Stimulated activated naive CD8-positive, alpha-beta T cell treated with anti-CD3 and anti-CD28 coated beads, Interleukin-15, Interleukin-2, amounts not matched to agents 100 ng/mL and 50 ng/mL, for 24 hours (primary cell): ENCODE measurements at regions not wholly inside any gene's neighbourhood (a gene's known extent, or its start where the extent isn't known, plus 50 kb on each side); places are given as distances from the start of the nearest gene placed in this dataset.
"Not testable (repeated sequence)": the region's sequence is repeated elsewhere in the genome, so short reads cannot be mapped to it uniquely, and the experiment has no call there.

ENCODE experiments used
- H3K27ac Mint-ChIP-seq: one replicate; pipeline ENCODE4 v1.8.0; 2021; ENCODE audit warnings: mild to moderate bottlenecking, mixed read lengths
- H3K27me3 Mint-ChIP-seq: one replicate; pipeline ENCODE4 v1.8.0; 2021; ENCODE audit warnings: mixed read lengths
- H3K36me3 Mint-ChIP-seq: one replicate; pipeline ENCODE4 v1.8.0; 2021; ENCODE audit warnings: low read depth, mixed read lengths
- H3K4me1 Mint-ChIP-seq: one replicate; pipeline ENCODE4 v1.8.0; 2021; ENCODE audit warnings: low read depth, mixed read lengths
- H3K4me3 Mint-ChIP-seq: one replicate; pipeline ENCODE4 v1.8.0; 2021; ENCODE audit warnings: mild to moderate bottlenecking, mixed read lengths
- H3K9me3 Mint-ChIP-seq: one replicate; pipeline ENCODE4 v1.8.0; 2021; ENCODE audit warnings: mixed read lengths

DNA sequence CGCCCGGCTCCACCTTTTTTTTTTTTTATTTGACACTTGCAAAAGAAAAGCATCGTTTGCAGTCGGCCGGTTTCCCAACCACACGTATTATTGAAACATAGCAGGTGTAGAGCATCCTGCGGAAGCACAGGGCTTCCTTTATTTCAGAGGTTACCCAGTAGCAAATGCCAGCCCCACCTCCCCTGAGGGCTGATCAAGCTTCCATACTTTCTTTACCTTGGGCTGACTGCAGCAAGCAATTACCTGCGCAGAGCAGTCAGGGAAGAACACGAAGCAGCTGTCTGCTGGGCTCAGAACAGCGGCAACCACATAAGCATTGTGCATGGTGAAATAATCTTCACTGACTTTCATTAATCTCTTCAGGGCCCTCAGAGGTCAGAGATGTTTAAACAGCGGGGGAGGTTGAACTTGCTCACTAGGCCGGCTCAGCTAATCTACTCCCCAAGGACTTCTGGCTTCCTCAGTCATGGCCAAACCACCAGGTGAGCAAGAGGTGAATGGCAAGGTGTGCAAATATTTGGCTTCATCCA, 784.7 kb upstream of the AUTS2 start:
- no peak overlapping the region for H3K27ac Mint-ChIP-seq
- H3K9me3 Mint-ChIP-seq: peaks cover 20% of the 10 kb centered on the region
- no peaks in the 10 kb centered on the region for H3K27me3 Mint-ChIP-seq
- no peaks in the 10 kb centered on the region for H3K4me1 Mint-ChIP-seq
- H3K36me3 Mint-ChIP-seq: no peaks in the 10 kb centered on the region
- H3K4me3 Mint-ChIP-seq: no peak overlapping the region

DNA sequence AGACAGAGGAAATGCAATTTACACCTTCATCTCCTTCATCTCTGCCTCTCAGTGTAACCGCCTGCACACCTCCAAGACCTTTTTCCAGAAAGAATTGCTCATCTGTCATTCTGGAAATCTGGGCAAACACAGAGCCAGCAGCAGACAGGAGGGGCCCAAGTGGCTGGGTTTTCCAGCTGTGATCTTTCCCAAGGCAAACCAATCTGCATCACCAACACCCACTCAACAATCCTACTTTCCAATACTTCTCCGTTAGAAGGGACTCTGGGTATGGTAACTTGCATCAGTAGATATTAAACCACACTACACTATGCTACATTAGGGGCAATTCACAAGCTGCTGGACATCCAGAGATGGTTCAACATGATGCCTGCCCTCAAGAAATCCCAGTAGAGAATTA, 781.8 kb upstream of the AUTS2 start:
- Mint-ChIP-seq H3K27me3 (no peaks in the 10 kb centered on the region), H3K4me1 (no peaks in the 10 kb centered on the region), H3K36me3 (no peaks in the 10 kb centered on the region), H3K4me3 (no peak overlapping the region), H3K27ac (no peak overlapping the region), H3K9me3 (peaks cover 12% of the 10 kb centered on the region)

DNA sequence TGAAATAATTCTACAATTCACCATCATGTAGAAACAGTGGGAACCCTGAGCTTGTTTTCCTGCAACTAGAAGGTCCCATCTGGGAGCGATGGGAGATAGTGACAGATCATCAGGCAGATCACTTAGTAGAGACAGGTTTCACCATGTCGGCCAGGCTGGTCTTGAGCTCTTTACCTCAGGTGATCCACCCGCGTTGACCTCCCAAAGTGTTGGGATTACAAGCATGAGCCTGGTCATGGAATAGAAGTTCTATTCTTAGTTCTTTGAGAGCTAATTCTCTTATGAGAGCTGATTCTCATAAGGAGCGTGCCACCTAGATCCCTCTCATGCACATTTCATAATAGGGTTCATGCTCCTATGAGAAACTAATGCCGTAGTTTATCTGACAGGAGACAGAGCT, 778.0 kb upstream of the AUTS2 start:
- Mint-ChIP-seq H3K36me3 (no peaks in the 10 kb centered on the region), H3K4me1 (no peaks in the 10 kb centered on the region), H3K9me3 (peaks cover 23% of the 10 kb centered on the region), H3K4me3 (no peak overlapping the region), H3K27me3 (no peaks in the 10 kb centered on the region), H3K27ac (no peak overlapping the region)

- H3K27ac Mint-ChIP-seq: no peak overlapping the region
- H3K9me3 Mint-ChIP-seq: peaks cover 23% of the 10 kb centered on the region
- no peak overlapping the region for H3K4me3 Mint-ChIP-seq
- H3K4me1 Mint-ChIP-seq: no peaks in the 10 kb centered on the region
- no peaks in the 10 kb centered on the region for H3K36me3 Mint-ChIP-seq
- H3K27me3 Mint-ChIP-seq: no peaks in the 10 kb centered on the region
Measured at GRCh38 chr7:68821846-68822245, 776.4 kb upstream of the AUTS2 start.

DNA sequence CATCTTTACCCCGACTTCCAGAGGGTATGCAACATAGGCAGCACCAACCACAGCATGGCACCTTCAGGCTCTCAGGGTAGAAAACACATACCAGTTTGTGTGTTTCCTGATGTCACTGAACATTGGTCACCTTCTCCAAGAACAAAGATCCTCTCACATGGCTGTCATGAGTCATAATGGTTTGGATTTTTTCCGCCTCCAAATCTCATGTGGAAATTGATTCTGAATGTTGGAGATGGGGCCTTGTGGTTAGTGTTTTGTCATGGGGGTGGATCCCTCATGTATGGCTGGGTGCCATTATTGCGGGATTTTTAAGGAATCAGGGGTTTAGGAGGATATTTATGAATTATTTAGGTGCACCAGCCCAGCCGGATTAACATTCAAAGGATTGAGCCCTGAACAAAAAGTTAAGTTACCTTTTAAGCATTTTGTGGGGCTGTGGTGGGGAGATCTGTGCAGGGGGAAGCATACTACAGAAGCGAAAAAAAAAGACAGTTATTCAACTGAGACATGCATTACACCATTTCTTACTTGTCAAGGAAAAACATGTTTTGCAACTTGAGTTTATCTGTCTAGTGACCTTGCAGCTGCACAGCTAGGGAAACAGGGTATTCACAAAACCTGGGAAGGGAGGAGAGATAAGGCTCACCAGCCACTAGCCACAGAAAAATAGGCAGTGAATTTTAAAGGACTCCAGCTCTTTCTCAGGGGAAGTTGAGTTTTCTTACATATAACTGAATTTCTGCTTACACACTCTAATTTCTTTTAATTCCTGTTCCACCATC, 774.1 kb upstream of the AUTS2 start:
- Mint-ChIP-seq H3K4me1 (no peaks in the 10 kb centered on the region), H3K27me3 (no peaks in the 10 kb centered on the region), H3K36me3 (no peaks in the 10 kb centered on the region), H3K4me3 (no peak overlapping the region), H3K27ac (no peak overlapping the region), H3K9me3 (peaks cover 18% of the 10 kb centered on the region)

DNA sequence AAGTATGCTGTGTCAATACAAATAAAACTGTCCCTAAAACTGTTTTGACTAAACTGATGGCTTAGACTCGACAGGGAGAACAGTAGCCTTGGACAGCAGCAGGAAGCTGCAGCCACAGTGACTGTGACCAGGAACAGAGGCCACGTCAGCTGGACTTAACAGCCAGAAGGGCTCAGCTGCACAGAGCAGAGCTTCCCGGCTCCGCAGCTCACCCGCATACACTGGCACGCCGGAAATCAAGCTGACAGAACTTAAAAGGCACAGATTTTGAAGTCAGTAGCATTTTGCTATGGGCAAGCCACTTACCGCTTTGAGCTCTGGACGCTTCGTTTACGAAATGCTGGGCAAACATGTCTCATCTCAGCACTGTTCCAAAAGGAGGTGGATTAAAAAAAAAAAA, 769.7 kb upstream of the AUTS2 start:
- no peak overlapping the region for H3K27ac Mint-ChIP-seq
- H3K4me3 Mint-ChIP-seq: no peak overlapping the region
- no peaks in the 10 kb centered on the region for H3K36me3 Mint-ChIP-seq
- no peaks in the 10 kb centered on the region for H3K27me3 Mint-ChIP-seq
- H3K9me3 Mint-ChIP-seq: peaks cover 22% of the 10 kb centered on the region
- no peaks in the 10 kb centered on the region for H3K4me1 Mint-ChIP-seq

DNA sequence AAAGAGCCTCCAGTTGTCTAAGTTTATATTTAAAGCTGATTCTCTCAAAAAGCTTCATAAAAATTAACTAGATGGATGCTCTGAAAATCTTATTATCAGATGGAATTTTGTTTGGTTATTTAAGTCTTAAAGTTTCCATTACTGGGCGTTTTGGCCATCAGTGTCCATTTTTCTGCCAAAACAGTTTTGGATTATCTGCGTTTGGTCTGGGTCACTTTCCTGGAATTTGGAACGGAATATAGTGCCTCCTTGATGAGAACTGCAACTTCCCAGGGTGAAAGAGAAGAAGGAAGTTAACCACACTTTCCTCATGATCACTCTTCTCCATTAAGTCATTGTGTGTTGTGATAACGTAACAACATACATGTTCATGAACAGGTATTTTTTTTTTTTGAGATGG, 764.9 kb upstream of the AUTS2 start:
- Mint-ChIP-seq H3K27ac (no peak overlapping the region), H3K9me3 (peaks cover 11% of the 10 kb centered on the region), H3K4me1 (no peaks in the 10 kb centered on the region), H3K4me3 (no peak overlapping the region), H3K36me3 (no peaks in the 10 kb centered on the region), H3K27me3 (no peaks in the 10 kb centered on the region)

- Mint-ChIP-seq H3K4me3 (no peak overlapping the region), H3K36me3 (no peaks in the 10 kb centered on the region), H3K4me1 (no peaks in the 10 kb centered on the region), H3K9me3 (peaks cover 12% of the 10 kb centered on the region), H3K27me3 (no peaks in the 10 kb centered on the region), H3K27ac (no peak overlapping the region)
Measured at GRCh38 chr7:68839014-68839413, 759.3 kb upstream of the AUTS2 start.

GRCh38 chr7:68840991-68841390, 757.3 kb upstream of the AUTS2 start:
- Mint-ChIP-seq H3K36me3 (no peaks in the 10 kb centered on the region), H3K27ac (no peak overlapping the region), H3K9me3 (peaks cover 12% of the 10 kb centered on the region), H3K4me3 (no peak overlapping the region), H3K4me1 (no peaks in the 10 kb centered on the region), H3K27me3 (no peaks in the 10 kb centered on the region)

GRCh38 chr7:68843985-68844384, 754.3 kb upstream of the AUTS2 start:
- H3K27ac Mint-ChIP-seq, H3K36me3 Mint-ChIP-seq, H3K4me1 Mint-ChIP-seq, H3K27me3 Mint-ChIP-seq, H3K4me3 Mint-ChIP-seq: not testable (repeated sequence)
- H3K9me3 Mint-ChIP-seq: peaks cover 11% of the 10 kb centered on the region

- H3K27me3 Mint-ChIP-seq: no peaks in the 10 kb centered on the region
- H3K27ac Mint-ChIP-seq: no peak overlapping the region
- H3K36me3 Mint-ChIP-seq: no peaks in the 10 kb centered on the region
- H3K9me3 Mint-ChIP-seq: peaks cover 11% of the 10 kb centered on the region
- no peaks in the 10 kb centered on the region for H3K4me1 Mint-ChIP-seq
- H3K4me3 Mint-ChIP-seq: no peak overlapping the region
Measured at GRCh38 chr7:68846811-68847325, 751.4 kb upstream of the AUTS2 start.

- Mint-ChIP-seq H3K36me3 (no peaks in the 10 kb centered on the region), H3K27me3 (no peaks in the 10 kb centered on the region), H3K27ac (no peak overlapping the region), H3K4me1 (no peaks in the 10 kb centered on the region), H3K9me3 (peaks cover 11% of the 10 kb centered on the region), H3K4me3 (no peak overlapping the region)
Measured at GRCh38 chr7:68853254-68853653, 745.0 kb upstream of the AUTS2 start.

DNA sequence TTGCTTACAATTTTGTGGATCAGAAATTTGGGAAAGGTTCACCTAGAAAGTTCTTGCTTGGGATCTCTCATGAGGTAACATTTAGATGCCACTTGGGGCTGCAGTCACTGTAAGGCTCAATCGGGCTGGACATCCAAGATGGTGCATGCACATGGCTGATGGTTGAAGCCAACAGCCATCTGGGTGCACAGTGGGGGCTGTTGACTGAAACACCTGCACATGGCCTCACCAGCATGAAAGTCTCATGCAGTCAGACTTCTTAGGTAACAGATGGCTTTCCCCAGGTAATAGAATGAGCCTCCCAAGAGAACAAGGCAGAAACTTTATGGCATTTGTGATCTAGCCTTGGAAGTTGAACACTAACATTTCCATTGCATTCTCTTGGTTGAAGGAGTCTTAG, 740.7 kb upstream of the AUTS2 start:
- Mint-ChIP-seq H3K4me1 (no peaks in the 10 kb centered on the region), H3K27me3 (no peaks in the 10 kb centered on the region)

DNA sequence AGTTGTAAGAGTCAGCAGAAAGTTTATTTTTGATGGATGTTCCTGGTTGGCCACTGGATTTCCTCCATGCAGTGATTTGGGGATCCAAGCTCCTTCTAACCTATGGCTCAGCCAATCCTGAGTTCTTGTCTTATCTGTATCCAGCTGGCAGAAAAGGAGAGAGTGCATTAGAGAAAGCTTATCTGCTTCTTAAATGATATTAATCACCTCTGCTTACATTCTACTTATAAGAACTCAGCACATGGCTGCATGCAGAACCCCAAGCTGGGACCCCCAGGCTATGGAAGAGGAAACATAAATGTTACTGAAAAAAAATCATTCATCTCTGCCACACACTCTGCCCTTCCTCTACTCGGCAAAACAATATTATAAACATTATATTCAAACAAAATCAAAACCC, 739.8 kb upstream of the AUTS2 start:
- H3K9me3 Mint-ChIP-seq: peaks cover 16% of the 10 kb centered on the region
- no peaks in the 10 kb centered on the region for H3K36me3 Mint-ChIP-seq
- H3K4me1 Mint-ChIP-seq: no peaks in the 10 kb centered on the region

More for the DNA sequence above, 740.7 kb upstream of the AUTS2 start:
- Mint-ChIP-seq H3K9me3 (peaks cover 16% of the 10 kb centered on the region), H3K4me3 (no peak overlapping the region), H3K27ac (no peak overlapping the region), H3K36me3 (no peaks in the 10 kb centered on the region)

DNA sequence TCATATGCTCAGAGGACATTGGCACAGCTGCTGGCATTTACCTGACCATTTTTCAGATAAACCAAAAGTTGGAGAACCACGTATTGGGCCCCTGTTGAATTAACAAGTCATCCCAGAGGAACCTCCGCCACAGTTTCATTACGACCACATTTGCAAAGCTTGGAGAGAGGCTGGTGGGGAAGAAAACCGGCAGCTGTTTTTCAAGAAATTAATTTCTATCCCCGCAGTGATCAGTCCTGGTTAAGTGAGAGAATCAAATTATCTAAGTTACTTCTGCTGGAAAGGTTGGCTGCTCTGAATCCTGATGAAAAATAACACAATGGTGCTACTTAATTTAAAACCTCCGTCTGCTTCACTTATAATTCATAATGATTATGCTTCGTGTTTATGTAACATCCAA, 737.1 kb upstream of the AUTS2 start:
- H3K4me1 Mint-ChIP-seq: no peaks in the 10 kb centered on the region
- H3K27ac Mint-ChIP-seq: no peak overlapping the region
- peaks cover 8% of the 10 kb centered on the region for H3K9me3 Mint-ChIP-seq
- H3K4me3 Mint-ChIP-seq: no peak overlapping the region
- H3K36me3 Mint-ChIP-seq: no peaks in the 10 kb centered on the region
- no peaks in the 10 kb centered on the region for H3K27me3 Mint-ChIP-seq

More for the DNA sequence above, 739.8 kb upstream of the AUTS2 start:
- H3K27me3 Mint-ChIP-seq: no peaks in the 10 kb centered on the region
- H3K4me3 Mint-ChIP-seq: no peak overlapping the region
- H3K27ac Mint-ChIP-seq: no peak overlapping the region

GRCh38 chr7:68862261-68862660, 736.0 kb upstream of the AUTS2 start:
- H3K27me3 Mint-ChIP-seq: no peaks in the 10 kb centered on the region
- H3K4me3 Mint-ChIP-seq: no peak overlapping the region
- H3K27ac Mint-ChIP-seq: no peak overlapping the region
- no peaks in the 10 kb centered on the region for H3K4me1 Mint-ChIP-seq
- H3K36me3 Mint-ChIP-seq: no peaks in the 10 kb centered on the region
- H3K9me3 Mint-ChIP-seq: peaks cover 5% of the 10 kb centered on the region
